Endometrium (tissue), 2 donors: ENCODE measurements at regions not wholly inside any gene's neighbourhood (a gene's known extent, or its start where the extent isn't known, plus 50 kb on each side); places are given as distances from the start of the nearest gene placed in this dataset.
A peak's percentile ranks its signal among the peaks of the same experiment; 100 is the strongest.
"Not testable (repeated sequence)": the region's sequence is repeated elsewhere in the genome, so short reads cannot be mapped to it uniquely, and the experiment has no call there.

Experiments
- FAIRE-seq: peaks from 2 replicates; lab custom pipeline; 2012; peaks lifted over from hg19 to GRCh38; lab: Jason Lieb, UNC
- donor health status: control.
- donor health status: control.

DNA sequence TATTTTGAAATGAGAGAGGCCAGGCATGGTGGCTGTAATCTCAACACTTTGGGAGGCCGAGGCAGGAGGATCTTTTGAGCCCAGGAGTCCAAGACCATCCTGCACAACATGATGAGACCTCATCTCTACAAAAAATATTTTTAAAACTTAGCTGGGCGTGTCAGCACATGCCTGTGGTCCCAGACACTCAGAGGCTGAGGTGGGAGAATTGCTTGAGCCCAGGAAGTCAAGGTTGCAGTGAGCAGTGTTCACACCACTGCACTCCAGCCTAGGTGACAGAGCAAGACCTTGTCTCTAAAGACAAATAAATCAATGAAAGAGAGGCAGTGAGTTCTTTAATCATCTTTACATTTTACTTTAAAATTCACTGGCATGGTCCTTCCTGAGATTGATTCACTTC lies 124.5 kb downstream of the DUSP6 start:
- FAIRE-seq: no peak

DNA sequence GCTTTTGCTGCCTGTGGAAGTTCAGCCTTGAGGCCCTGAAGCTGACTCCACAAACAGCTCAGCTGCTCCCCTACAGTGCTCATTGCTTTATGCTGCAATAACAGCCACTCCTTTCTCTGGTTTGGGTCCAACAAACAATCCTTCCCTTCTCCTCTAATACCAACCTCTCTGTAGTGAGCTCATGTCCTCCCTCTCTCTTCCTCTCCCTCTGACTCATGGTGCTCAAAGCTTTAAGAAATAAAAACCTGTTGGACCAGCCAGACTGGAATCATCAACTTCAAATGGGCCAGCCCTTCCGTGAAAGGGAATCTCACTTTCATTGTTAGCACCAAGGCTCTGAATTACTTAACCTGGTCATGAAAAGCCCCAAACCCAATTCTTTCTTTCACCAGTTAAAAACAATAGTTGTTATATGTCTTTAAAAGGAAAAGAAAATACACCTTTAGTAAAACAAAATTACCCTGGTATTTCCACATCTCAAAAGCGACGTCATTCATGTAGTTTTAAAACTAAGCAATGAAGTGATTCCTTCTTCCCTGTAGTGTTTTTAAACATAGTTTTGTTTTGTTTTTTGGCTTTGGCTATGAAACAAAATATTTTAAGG lies 126.4 kb downstream of the DUSP6 start:
- FAIRE-seq: peak; percentile 94

DNA sequence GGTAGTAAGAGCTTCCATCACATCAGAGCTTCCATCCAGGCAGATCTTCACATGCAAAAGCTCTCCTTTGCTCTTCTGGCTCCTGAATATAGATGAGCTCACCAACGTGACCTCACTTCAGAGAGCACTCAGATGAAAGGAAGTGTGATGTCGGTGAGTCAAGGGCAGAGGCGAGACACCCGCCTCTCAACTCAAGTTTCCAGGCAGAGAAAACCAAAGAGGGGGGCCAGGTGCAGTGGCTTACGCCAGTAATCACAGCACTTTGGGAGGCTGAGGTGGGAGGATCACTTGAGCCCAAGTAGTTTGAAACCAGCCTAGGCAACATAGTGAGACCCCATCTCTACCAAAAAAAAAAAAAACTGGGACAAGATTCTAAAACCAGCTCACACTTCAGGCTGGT lies 126.9 kb downstream of the DUSP6 start:
- no peak for FAIRE-seq

DNA sequence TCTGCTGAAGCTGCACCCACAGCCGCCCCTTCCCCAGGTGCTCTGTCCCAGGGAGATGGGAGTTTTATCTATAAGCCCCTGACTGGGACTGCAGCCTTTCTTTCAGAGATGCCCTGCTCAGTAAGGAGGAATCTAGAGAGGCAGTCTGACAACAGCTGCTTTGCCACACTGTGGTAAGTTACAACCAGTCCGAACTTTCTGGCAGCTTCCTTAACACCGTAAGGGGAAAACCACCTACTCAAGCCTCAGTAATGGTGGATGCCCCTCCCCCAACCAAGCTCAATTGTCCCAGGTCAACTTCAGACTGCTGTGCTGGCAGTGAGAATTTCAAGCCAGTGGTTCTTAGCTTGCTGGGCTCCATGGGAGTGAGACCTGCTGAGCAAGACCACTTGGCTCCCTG lies 129.7 kb downstream of the DUSP6 start:
- FAIRE-seq: not testable (repeated sequence)

DNA sequence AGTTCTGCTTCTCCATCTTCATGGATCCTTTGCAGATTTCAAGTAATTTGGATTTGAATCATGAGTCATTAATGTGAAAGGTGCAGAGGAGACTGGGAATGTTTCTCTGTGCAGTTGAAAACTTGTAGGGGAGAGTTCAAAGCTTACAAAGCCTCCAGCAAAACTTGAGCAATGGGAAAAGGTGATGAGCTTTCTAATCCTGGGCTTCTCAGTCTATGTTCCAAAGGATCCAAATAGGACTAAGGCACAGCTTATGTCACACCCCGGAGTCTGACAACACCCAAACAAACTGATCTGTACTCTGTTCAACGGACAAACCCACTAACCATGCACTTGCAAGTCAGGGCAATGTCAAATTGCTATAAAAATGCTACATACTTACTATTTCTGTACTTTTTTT lies 134.8 kb downstream of the DUSP6 start:
- FAIRE-seq: no peak

DNA sequence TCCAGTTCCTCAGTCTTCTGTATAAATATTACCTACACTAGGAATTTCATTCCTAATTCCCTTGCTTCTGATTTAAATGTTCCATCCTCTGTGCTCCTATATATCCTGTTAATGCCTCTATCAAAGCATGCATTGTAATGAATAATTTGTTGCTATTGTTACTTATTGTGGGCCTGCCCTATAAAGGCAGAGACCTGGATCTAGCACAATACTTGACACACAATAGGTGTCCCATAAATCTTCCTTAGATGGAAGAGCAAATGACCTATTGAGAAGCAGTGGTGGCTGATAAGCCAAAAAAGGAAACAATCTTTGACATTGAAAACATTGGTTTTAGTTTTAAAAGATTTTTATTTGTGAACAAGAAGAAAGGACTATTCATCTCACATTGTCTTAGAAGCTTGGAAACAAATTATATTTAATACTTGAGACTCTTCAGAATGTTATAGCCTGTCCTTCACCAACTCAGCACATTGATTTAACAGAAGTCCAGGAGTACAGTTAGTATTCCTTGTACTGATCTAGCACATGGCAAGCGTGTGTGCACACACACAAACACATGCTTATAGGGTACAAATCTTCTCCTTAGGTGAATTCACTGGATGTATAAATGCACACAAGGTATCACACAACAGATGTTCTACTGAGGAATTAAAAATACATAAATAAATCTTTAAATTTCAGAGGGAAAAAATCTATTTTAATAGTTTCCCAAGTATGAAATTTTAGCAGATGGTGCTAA lies 135.9 kb downstream of the DUSP6 start:
- FAIRE-seq: no peak

DNA sequence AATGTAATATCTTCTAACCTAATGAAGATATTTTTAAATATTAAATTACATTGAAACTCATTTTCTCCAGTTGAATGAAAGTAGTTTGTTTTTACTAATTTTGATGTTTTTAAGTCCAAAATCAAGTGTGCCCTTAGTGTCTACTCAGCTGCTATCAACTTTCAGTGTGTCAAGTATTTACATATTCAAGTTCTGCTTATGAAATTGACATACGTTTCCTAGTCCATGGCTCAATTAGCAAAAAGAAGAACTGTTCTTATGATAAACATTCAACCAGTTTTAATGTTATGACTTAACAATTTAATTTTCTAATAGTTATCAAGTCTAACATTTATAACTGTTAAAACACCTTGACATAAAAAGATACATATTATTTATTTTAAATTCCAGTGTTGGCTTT lies 137.1 kb downstream of the DUSP6 start:
- no peak for FAIRE-seq

DNA sequence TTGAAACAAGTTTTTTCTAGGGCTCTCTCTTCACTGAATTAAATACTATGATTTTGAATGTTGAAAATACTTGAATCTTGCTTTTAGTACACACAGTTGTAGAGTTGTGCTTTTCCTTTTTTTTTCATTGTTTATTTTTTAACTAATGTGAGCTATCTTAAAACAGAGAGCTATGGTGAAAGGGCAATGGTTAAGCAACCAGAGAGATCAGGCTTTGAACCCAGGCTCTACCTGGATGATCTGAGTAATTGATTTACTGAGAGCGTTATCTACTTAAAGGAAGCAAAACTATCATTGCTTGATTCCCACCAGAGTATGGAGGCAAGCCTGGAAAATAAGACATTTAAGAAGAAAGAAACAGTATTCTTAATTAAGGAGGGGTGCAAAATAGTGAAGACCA lies 138.6 kb downstream of the DUSP6 start:
- FAIRE-seq: no peak

DNA sequence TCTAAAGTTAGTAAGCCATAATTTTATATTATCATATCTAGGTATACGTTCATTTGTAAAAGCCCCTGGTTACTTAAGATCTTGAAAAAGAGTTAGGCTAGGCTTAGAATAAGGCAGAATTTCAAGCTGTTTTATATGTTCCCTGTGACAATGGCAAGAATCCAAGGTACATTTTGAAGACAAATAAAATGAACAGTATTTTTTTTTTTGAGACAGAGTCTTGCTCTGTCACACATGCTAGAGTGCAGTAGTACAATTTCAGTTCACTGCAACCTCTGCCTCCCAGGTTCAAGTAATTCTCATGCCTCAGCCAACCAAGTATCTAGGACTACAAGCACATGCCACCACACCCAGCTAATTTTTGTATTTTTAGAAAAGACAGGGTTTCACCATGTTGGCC lies 139.2 kb downstream of the DUSP6 start:
- no peak for FAIRE-seq

DNA sequence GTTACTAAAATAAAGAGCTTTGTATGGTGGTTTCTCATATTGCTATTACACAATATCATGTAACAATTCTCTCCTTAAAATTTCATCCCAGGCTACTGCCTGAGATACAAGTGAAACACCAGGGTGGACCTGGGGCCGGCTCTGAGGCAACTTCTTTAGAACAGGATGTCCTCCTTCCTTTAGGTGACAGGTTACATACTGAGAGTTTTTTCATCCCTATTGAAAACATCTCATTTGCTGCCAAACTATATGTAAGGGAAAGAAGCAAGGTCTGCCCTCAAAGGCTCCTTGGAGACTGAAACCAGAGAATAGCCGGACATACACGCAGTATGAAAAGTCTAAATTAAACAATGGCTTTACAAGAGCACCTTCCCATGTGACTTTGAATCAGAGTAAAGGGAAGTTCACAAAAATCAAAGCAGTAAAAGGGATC lies 139.9 kb downstream of the DUSP6 start:
- FAIRE-seq: no peak

DNA sequence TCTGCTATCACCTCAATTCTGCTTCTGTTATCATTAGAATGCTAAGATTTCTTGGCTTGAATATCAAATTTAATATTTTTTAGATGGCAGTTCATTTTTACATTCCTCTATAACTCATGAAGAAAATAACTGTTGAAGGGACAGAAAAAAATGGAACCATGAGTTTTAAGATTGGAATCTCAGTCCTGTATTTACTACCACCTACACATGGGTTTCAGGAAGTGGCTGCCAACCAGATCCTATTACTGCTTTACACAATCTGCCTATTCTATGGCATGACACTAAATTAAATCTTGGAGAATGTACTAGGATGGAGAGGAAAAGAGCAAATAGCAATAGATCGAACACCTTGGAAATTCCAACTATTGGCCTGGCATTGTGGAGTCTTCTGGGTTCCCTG lies 140.8 kb downstream of the DUSP6 start:
- no peak for FAIRE-seq

DNA sequence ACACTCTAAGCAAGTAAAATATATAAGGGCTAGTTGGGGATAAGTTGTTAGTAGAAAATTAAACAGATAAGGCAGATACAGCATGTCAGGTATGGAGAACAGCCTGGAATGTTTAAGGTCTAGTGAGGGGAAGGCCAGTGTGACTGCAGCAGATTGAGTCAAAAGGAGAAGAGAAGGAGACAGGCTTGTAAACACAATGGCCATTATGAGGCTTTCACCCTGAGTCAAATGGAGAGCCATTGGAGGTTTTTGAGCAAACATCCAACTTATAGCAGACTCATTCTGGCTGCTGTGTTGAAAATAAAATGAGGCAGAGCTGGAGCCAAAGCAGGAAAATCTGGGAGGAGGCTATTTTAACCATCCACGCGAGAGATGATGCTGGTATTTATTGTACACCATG lies 142.0 kb downstream of the DUSP6 start:
- FAIRE-seq: no peak

DNA sequence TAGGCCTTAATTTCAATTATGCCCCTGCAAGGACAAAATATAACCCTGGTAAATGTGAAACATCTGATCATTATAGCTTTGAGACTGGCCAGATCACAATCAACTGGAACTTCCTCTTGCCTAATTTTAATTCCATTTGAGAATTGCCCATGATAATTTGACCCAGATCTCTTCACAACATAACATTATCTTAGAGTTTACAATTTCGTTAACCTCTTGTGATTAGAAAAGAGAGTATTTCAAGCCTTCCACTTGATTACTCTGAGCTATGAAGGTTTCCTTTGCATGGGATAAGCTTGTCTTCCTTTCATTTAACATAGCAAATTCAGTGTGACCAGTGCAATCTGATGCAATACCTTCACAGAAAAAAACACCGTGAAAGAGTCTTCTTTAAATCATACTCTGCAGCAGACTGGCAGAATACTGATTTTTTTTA lies 143.6 kb downstream of the DUSP6 start:
- no peak for FAIRE-seq

DNA sequence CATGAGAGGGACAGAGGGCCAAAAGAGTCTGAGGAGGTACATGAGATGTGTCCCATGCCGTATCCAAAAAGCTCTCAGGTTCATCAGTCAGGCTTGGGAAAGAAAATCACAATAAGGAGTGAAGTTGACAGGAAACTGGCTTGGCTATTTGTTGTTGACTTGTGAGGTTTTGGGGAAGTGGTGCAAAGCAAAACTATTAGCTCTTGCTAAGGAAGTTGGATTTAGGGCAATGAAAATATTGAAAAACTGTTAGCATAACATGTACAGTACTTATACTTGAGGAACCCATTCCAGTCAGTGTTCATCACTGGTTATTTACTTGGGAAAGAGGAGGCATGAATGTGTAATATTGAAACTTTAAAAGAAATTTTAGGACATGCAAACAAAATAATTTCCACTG lies 145.9 kb downstream of the DUSP6 start:
- FAIRE-seq: no peak

DNA sequence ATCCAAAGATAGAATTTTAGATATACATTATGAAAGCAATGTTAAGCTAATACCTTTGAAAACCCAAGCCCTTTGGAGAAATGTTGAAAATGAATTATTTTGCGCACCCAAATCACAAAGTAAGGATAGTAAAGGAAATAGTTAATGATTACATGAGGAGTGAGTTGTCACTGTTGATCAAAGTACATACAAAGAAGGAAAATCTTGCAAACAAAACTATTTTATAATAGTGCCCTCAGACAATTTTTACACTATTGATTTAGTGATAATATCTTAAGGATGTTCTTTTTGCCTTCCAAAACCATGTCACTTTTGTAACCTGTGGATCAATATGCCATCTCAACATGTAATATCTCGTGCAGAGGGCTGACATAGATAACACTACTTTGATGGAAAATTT lies 146.8 kb downstream of the DUSP6 start:
- FAIRE-seq: no peak

DNA sequence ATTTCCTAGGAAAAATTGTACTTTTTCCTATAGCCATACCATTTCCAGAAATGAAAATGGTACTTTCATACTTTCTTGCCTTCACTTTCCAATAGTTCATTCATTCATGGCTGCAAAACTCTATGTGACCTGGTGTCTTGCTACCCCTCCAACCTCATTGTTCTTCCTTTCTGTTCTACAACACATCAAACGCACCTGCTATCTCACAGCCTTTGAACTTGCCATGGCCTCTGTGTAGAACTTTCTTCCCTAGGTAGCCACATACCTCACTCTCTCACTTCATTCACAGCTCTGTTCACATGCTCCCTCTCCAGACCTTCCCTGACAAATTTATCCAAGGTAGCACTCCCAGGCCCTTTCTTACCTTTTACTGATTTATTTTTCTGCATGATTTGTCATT lies 149.2 kb downstream of the DUSP6 start:
- FAIRE-seq: no peak

DNA sequence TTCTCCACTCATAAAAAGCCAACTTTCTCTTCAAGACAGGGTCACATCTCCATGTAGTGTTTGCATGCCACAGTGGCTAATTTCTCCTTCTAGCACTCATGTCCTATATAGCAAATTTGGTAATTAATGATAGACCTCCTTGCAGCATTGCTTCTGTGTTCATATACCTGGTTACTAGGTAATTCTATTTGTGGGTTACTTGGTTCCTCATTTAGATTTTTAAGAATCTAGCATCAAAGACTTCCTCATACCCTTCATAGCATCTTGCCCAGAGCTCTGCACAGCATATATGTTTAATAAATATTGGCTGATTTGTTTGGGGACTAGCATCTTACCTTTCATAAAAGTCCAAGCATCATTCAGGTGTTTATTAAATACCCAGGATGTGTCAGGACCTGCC lies 152.1 kb downstream of the DUSP6 start:
- no peak for FAIRE-seq

DNA sequence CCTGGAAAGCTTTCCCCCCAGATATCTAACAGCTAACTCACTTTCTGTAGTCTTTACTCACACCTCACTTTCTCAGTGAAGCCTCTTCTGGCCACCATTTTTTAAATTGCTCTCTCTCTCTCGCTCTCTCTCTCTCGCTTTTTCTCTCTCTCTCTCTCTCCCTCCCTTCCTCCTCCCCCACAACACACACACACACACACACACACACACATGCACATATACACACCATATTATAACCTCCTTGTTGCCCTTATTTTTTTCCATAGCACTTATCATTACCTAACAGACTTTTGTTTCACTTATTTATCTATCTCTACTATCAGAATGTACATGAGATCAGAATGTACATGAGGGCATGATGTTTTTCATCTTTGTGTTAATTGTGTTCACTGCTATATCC lies 156.8 kb downstream of the DUSP6 start:
- no peak for FAIRE-seq

DNA sequence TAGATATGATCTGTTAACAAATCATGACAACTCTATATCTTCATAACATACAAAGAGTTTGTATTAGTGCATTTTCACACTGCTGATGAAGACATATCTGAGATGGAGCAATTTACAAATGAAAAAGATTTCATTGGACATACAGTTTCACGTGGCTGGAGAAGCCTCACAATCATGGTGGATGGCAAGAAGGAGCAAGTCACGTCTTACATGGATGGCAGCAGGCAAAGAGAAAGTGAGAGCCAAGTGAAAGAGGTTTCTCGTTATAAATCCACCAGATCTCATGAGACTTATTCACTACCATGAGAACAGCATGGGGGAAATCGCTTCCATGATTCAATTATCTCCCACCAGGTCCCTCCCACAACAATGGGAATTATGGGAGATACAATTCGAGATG lies 157.6 kb downstream of the DUSP6 start:
- FAIRE-seq: no peak

DNA sequence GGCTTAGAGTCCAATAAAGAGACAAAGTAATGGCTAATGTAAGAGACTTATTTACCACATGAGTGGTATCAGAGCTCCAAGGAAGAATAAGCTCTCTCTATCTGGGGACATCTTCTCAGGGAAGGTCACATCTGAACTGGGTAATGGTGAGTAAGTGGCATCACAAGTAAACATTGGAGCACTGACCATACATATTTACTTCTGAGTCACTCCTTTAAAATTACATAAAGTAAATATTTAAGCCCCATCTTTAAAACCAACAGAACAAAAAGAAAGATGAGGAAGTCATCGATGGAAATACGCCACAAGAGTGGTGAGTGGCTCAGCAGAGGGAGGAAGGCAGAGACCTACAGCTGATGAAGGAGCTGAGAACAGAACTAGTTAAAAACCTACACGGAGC lies 159.9 kb downstream of the DUSP6 start:
- no peak for FAIRE-seq

DNA sequence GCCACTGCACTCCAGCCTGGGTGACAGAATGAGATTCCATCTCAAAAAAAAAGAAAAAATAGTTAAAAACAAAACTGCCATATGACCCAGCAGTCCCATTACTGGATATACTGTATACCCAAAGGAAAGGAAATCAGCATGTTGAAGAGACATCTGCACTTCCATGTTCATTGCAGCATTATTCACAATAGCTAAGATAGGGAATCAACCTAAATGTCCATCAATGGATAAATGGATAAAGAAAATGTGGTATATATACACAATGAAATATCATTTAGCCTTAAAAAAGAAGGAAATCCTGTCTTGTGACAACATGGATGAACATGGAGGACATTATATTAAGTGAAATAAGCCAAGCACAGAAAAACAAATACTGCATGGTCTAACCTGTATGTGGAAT lies 160.7 kb downstream of the DUSP6 start:
- FAIRE-seq: not testable (repeated sequence)

DNA sequence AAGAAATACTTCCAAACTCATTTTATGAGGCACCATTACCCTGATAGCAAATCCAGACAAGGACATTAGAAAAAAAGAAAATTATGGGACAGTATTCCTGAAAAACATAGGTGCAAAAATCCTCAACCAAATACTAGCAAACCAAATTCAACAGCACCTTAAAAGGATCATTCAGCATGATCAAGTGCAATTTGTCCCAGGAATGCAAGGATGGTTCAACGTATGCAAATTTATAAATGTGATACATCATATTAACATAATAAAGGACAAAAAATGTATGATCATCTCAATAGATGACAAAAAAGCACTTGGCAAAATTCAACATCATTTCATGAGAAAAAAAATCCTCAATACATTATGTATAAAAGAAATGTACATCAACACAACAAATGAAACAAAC lies 162.9 kb downstream of the DUSP6 start:
- no peak for FAIRE-seq

DNA sequence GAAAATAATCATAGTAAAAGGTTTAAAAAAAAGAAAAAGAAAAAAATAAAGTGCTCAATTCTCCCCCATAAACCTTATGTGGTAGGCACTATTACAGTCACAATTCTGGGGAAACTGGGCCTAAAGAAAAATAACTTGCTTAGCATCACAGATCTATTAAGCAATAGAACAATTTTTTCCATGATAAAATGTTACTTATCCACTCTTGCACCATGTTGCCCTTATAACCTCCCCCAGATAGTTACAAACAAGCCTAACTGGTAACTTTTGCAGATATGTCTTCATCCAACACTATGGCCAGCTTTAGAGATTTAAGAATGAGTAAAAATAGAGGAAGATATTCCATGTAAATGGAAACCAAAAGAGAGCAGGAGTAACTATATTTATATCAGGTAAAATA lies 164.8 kb downstream of the DUSP6 start:
- FAIRE-seq: no peak

DNA sequence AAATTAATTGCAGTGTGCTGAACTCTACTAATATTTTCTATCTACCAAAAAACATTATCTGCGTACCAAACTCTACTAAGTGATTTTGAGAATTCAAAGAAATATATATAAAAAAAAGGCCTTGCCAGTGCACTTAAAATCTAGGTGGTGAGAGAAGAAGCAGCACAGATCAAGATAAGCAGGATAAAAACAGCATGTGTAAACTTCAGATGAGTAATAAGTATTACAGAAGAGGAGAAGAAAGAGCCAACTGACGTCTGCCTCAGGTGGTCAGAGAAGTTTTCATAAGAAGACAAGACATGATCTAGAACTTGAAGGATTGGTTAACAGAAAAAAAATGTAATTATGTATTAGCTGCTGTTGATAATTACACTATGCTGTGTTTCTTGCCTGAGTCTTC lies 166.4 kb downstream of the DUSP6 start:
- FAIRE-seq: no peak
